Medulla oblongata (tissue), 1 donor: ENCODE measurements at regions not wholly inside any gene's neighbourhood (a gene's known extent, or its start where the extent isn't known, plus 50 kb on each side); places are given as distances from the start of the nearest gene placed in this dataset.
A peak's percentile ranks its signal among the peaks of the same experiment; 100 is the strongest.

Experiments
- DNase-seq: peaks from one replicate; pipeline ENCODE4 v3.0.0-alpha.2; 2015; ENCODE audit errors: extremely low spot score

DNA sequence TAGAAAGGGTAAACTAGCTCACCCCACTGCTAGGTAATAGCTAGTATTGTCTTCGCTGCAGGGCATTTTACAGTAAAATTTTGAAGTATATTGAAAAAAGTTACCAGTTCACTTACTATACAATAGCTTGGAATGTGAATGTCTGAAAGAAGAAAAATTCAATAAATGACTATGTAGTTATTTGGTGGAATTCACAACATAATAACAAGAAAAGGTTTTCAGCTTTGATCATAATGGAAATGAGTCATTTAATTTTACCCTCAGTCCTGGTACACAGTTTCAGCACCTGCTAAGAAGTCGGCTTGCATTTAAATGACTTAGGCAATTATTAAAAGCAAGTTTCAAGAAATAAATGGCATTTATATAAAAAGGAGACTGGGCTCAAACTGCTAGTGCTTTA, 90.4 kb downstream of the NUP35 start:
- no peak for DNase-seq

DNA sequence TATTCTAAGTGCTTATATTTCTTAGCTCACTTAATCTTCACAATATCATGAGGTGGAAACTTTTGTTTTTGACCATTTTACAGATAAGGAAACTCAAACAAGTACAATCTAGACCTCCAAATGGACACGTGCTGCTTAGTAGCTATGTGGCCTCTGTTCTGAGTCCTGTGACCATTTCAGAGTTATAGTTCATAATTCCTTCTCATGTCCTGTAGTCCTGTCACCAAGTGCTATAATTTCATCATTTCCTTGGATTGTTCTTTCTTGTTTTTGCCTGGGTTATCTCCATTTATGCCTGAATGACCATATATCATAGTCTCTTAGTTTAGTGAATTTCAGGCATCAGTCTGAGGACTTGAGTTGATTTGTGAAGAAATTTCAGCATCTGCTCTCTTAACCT, 91.7 kb downstream of the NUP35 start:
- DNase-seq = no peak

DNA sequence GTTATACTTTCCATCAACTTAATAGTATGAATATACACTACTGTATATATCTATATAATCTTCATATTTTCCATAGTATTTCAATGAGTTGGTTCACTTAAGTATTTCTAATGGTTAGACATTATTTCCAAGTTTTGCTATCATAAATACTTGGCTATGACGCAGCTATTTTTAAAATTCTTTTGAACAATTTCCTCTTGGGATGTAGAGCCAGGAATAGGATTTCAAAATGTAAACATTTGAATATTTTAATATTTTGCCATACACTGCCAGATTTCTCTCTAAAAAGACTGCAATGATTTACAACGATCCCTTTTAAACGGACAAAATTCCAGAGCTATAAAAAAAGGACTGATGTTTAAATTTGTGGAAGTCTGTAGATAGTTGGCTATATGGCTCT, 95.6 kb downstream of the NUP35 start:
- no peak for DNase-seq

DNA sequence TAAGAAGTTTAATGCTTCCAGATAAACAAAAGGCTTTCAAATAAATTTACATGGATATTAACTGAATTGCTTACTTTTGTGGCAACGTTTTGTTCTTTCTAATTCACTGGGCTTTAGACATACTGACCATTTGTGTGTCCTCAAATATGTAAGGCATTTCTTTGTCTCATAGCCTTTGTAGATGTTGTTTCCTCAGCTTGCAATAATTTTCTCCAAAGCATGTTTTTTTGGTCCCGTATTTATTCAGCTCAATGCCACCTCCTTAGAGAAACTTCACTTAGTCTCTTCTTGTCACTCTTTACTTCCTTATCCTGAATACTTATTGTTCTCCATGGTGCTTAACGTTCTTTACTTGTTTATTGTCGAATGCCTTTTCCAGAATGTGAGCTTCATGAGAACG, 98.5 kb downstream of the NUP35 start:
- no peak for DNase-seq

DNA sequence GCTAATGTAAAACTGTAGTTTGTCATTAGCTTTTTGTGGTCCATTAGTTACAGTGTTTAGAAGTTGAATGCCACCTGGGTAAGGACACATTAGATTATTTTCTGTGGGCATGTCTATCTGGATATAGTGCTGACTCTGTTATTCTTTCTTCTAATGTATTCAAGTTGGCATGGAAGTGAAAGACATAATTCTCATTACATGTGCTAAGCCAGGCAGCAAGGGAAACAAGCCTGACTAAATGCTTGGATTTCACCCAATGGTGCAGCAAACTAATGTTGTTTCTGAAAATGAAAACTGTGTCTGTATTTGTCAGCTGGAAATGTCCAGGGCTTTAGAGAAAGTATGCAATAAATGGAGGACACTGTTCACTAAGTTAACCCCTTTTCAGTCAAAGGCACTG, 100.7 kb downstream of the NUP35 start:
- no peak for DNase-seq

DNA sequence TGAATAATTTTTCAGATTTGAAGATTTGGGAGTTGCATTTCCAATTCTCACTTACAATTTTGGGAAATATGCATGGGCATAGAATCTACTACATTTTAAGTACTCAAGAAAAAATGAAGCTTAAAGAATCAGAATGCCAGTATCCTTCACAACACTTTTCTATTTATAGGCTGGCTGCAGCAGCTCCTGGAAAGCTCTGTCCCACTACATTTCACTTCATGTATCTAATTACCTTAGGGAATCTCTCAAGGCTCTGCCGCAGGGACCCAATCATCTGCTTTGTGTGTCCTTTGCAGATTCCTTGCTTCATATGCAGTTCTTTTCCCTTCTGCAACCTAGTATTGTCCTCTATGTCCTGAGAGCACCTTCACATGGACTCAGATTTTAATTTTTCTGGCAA, 102.9 kb downstream of the NUP35 start:
- no peak for DNase-seq

DNA sequence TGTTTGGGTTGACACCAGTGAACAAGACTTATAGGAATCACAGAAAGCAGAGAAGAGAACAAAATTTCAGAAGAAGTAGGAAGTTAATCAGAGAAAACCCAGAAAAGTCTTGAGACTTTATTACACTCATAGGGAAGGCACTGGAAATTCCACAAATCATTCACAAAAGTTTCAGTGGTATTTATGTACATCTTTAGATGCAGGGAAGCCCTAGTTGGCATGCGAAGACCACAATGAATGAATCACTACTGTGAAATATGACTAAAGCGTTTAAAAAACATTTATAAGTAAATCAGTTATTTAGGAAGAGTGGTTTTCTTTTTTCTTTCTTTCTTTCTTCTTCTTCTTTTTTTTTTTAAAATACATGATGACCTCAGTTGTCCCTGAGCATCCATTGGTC, 105.1 kb downstream of the NUP35 start:
- DNase-seq = no peak

DNA sequence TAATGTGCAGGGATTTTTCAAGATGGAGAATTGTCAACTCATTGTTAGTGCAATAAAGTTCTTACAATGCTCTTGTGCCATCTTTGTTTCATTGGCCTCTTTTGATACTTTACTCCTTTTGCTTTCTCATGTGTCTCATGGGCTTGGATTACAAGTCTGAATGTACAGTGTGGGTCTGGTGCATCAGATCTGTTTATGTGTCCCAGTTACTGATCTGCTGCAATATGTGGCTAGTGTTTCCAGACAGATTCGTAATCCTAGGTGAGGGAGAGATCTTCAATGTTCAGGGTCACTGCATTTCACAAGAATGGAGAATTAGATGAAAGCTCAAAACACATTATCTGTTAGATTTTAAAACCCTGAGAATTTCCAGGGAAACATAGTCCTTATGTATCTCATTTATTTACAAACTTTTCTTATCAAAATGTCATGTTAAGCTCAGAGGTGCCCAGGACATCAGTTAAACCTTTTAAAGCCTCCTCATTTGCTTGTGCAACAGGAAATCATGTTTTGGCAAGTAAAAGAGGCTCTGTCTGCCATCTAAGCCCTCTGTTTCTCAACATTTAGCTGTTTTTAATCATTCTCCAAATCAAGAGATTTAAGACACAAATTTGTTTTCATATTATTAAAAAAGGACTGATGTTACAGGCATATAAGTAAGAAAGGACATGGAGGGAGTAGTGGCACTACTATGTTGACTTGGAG, 108.1 kb downstream of the NUP35 start:
- no peak for DNase-seq

DNA sequence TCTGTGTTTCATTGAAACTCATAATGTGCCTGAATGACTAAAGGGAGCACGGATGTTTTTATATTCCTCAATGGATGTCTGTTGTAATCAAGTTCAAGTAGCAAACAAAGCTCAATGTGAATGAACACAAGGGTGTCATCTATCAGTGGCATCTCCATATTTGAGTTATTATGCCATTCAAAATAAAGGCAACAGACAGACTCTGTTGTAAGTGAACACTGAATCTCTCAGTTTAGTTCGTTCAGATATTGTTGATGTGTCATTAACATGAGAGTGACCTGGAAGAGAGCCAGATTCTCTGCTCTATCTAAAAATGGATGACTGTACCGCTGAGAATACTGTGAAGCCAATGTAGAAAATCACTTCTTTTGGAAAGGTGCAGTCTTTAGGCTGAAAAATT, 118.7 kb downstream of the NUP35 start:
- peak; percentile 13 for DNase-seq

DNA sequence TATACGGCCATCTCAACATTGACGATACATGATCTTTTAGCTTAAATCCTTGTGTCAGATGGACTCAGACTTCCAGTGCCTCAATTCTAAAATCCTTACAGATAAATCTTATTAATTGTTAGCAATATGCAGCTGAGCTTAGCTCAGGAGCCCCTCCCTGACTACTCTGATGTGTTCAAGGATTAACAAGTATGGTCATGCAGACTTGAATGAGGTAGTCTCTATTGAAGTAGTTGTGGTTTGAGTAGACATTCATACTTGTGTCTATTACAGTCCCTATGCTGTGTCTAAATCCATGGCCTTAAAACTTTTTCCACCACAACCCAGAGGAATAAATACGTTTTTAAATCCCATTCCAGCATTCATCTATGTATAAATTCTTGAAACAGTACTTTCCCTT, 119.5 kb downstream of the NUP35 start:
- no peak for DNase-seq

DNA sequence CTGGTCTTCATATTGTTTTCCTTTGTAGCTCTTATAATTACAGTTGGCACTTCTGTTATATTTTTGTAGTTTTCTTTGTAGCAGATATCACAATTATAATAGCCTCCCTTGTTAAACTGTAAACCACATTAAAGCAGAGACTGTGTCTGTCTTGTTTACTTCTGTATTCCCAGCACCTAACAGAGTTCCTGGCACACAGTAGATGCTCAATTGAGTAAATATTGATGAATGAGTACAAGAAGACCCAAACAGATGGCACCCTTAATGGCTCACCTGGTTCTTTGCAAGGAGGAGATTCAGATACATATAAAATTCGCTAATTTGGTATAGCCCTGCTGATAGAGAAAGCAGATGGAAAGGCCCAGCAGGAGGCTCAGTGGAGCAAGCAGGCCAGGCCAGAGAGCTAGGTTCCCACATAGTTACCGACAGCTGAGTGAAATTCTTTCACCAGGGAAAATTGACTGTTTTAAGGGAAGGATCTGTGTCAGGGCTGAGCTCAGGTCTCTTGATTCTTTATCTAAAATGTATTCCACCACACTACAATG, 120.1 kb downstream of the NUP35 start:
- no peak for DNase-seq

DNA sequence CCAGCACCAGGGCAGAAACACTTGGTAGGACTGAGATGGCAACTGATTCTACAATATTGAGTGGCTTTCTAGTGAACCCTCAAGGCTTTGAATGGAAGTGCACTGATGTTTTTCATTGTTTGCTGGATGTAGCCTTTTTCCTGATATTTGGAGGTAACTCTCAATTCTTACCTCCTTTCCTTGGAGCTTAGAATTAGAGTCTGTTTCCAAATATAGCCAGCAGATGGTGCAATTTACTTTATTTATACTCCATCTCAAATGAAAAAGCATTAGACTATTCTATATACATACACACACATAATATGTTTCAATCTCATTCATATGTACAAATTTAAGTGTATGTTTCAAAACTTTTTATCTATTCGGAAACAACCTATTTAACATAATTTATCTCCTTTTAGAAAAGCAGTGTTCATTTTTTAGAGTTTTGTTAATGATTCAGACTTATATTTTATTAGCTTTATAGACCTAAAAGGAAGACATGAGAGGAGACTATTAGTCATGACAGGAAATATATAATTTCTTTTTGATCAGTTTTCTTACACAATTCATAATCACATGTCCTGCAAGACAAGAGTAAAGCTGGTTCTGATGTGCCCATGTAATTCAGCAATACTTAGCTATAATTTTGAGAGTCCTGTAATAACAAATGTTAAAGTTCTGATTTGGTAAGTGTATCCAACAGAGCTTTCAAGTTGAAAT, 124.8 kb downstream of the NUP35 start:
- DNase-seq = peak; percentile 51

DNA sequence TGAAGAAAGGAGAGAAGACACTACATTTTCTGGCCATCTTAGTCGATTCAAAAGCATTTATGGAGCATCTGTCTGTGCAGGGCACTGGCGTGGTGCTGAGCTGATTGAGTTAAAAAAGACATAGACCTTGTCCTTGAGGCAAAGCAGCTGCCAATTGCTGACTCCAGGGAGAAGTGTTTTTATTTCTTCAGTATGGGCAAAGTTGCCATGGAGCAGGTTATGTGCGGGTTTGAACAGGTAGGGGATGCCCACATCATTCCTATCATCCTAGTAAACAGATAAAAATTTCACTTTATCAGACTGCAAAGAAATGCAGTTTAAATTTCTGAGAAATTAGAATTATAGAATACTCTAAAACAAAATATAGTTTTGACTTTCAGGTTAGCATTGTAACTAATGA, 125.8 kb downstream of the NUP35 start:
- DNase-seq = no peak

DNA sequence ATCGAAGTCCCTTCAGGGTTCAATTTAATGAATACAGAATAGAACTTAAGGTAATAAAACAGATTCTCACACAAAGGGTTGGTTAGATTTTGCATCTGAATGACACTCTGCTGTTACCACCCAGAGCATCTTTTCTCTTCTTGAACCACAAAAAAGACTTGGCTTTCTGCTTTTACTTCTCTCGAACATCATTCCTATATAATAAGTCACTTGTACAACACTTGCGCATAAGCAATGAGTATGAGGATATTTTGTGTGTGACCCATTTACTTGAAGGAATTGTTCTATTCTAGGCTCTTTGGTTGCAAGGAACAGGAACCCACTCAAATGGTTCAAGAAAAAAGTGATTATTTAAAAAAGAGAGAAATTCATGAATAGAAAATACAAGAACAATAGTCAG, 126.2 kb downstream of the NUP35 start:
- no peak for DNase-seq

DNA sequence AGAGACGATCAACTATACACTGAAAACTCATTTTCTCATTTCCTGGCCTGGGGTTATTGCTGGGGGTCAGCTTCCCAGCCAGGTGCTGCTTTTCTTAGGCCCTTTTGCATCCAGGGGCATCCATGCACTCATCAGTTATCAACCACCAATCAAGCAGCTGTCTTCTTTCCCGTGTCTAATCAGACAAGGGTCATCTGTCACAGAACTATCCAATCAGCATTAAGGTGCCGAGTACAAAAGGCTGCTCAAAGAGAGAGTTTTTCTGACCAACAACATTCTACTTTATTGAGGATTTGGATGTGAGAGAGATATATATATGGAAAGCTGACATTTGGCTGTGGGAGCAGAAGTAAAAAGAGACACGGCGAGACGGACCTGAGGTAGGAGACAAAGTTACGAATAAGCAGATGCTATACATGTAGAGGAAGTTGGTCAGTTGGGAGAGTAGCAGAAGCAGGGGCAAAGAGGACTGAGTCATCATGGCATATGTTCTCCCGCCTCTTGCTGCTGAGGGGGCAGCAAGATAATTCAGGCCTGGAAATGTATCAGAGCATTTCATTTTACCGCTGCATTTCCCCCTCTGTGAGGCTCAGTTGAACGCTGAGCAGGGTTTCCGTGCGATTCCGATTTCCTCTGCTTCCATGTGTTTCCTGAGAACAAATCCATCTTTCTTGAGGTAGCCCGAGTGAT, 129.3 kb downstream of the NUP35 start:
- no peak for DNase-seq

DNA sequence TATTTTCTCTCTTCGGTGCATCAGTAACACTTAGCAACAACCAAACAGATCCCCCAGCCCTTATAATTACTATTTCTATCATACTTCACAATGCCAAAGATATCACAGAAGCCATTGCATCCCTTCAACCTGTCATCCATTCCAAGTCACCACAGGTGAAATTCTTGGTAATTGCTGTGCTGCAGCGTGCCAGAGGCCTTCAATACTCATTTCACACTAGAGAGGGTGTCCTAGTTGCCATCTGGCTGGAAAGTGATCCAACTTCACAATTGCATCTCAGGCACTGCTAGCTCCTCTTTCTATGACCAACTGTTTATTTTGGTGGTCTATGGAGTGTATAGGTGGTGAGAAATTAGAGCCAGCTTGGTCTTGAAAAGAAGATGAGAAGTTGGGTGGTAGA, 131.2 kb downstream of the NUP35 start:
- no peak for DNase-seq

DNA sequence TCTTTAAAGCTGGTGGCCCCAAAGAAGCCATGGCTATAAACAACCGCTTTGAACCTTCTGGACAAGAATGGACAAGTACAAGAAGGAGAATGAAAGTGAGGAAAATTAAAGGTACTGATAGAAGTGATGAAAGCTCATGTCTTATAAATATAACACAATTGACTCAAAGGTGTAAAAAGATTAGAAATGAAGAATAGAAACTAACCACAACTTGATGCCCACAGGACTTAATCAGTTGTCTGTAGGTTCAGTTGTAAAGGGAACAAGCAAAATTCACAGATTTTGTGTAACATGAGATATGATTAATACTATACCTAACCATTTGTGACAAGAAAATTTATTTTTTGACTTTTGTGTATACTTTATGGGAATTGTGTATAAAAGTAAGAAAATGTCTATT, 135.7 kb downstream of the NUP35 start:
- no peak for DNase-seq

DNA sequence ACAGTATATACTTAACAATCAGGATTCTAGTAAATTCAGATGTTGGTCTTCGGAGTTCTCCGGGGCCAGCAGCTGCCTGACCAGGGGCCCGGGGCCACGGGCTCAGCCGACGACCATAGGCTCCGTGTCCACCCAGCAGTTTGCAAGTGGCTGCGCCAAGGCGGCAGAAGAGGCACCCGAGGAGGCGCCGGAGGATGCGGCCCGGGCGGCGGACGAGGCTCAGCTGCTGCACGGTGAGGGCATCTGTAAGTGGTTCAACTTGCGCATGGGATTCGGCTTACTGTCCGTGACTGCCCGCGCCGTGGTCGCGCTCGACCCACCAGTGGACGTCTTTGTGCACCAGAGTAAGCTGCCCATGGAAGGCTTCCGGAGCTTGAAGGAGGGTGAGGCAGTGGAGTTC, 136.3 kb downstream of the NUP35 start:
- DNase-seq = no peak

DNA sequence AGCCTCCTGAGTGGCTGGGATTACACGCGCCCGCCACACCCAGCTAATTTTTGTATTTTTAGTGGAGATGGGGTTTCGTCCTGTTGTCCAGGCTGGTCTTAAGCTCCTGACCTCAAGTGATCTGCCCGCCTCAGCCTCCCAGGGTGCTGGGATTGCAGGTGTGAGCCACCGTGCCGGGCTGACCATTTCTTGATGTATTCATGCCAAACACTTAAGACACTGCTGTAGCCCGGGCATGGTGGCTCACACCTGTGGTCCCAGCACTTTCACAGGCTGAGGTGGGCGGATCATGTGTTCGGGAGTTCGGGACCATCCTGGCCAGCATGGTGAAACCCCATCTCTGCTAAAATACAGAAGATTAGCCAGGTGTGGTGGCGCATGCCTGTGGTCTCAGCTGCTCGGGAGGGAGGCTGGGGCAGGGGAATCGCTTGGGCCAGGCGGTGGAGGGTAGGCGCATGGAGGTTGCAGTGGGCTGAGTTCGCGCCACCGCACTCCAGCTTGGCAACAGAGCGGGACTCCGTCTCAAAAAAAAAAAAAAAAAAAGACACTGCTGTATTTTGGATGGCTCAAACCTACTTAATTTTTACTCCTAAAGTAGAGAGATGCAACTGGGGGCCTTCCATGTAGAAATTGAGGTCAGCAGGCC, 140.8 kb downstream of the NUP35 start:
- DNase-seq = no peak

DNA sequence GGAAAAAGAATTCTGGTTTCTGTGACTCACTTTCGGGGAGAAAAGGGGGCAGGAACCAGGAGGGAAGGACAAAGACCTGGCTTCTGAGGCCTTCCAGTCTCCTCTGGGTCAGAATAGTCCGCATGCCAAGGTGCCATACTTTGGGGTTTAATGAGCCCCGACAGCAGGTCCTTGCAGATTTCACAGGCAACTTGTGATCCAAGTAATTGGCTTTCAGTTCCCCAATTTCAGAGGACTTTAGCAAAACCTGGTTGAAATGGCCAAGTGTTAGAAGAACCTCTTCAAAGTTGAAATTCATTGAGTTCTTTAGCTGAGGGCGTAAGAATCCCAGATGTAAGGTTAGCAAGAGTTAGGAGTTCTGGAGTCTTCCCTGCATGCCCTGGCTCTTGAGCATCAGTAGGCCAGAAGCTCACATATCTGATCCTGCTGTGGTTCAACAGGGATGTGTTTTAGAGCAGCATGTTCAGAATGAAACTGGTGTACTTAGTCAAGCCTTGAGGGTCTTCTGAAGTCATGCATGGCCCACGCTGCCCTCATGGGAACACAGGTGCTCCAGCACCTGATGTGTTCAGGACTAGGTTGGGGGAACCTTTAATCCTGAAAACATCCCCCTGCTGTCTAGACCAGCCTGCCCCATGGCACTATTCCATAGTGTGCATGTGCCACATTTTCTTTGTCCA, 143.0 kb downstream of the NUP35 start:
- no peak for DNase-seq

DNA sequence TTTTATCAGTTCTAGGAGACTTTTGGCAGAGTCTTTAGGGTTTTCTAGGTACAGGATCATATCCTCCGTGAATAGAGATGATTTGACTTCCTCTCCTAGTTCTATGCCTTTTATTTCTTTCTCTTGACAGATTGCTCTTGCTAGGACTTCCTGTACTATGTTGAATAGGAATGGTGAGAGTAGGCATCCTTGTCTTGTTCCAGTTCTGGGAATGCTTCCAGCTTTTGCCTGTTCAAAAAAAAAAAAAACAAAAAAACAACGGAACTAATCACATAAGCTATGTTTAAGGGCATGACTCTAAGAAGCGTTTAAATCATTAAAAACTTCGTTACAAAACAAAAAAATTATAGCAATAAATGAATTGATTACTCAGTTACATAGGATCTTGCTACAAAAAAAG, 145.7 kb downstream of the NUP35 start:
- DNase-seq = peak; percentile 39

DNA sequence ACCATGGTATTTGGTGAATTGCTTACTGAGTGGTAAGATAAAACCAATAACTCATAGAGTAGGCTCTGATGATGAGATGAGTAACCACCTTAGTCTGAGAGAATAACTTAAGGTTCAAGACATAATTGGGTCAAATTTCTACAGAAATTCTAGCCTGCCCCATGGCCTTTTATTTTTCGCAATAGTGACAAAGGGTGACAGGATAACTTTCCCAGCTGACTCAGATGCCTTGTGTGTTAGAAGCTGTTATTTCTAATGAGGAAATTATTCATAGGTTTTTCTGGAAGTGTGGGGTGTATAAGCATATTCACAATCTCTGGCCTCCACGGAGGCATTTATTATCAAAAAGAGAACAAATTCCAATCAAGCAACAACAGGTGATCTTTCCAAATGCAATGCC, 159.0 kb downstream of the NUP35 start:
- DNase-seq = no peak
